GM21381 (cell line): ENCODE measurements at regions not wholly inside any gene's neighbourhood (a gene's known extent, or its start where the extent isn't known, plus 50 kb on each side); places are given as distances from the start of the nearest gene placed in this dataset.

Experiments
- ATAC-seq: cut with Tn5 transposase; IDR thresholded peaks from one replicate; pipeline ENCODE4 v1.9.1; 2021; ENCODE audit warnings: mild to moderate bottlenecking, moderate library complexity; ENCODE audit not compliant: unreplicated experiment

DNA sequence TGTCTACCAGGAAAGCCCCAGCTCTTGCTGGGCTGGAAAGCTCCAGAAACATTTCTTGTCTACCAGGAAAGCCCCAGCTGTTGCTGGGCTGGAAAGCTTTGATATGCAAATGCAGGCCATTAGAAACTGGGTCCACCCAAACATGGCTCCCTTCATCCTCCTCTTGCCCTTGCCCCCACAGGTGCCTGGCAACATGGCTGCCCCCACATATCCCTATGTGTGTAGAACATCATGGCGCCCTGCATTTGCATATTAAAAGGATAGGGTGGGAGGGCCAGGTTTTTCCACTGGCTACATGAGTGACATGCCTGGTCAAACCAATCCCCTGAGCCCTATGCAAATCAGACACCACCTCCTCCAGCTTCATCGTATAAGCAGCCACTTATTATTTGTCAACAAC is 455.4 kb upstream of the ARGLU1 start:
- ATAC-seq: no peak

DNA sequence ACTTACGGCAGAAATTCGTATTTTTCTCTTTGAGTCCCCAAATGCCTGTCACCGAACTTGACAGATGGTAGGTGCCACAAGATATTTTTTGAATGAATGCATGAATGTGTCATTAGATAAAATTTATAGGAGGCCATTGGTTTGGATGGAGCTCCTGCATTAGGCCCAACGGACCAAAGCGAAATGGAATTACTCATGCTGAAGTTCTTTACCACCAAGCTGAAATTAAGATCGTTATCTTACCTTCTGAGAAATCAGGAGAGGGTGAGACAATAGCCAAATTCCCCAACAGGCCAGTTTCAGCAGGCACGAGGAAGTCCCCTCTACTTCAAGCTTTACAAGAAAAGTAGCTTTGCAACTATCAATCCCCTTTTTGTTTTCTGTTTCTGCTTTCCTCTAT is 452.5 kb upstream of the ARGLU1 start:
- no peak for ATAC-seq

DNA sequence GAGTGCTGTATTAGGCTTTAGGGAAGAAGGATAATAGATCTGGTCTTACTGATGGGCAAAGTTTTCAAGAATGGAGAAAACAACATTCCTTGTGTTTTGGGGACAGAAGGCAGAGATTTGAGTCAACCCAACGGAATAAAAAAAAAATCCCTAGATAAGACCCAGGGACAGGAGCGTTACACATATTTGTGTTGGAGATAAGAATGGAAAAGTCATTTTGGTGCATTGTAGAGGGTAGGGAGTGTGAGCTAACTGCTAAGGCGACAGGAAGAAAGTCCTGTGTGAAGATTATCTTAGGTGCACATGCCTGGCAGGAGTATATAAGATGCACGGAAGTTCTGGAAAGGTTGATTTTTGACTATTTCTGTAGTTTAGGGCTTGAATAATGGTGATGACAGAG is 450.3 kb upstream of the ARGLU1 start:
- no peak for ATAC-seq

DNA sequence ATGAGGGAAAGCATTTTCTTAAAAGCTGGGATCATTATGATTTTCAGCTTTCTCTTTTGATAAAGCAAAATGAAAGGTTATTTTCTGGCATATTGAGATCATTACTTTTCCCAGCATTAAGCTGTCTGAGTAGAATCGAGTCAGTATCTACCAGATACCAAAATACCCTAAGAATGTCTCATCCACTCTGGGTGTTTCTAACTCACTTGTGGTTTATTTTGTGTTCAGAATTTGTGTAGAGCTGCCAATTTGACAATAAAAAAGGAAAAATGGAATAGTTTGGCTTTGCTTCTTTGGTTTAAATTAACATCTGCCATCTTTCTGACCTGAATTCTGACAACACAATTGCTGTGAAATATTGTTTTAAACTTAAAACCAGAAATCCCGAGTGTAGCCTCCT is 438.7 kb upstream of the ARGLU1 start:
- no peak for ATAC-seq

DNA sequence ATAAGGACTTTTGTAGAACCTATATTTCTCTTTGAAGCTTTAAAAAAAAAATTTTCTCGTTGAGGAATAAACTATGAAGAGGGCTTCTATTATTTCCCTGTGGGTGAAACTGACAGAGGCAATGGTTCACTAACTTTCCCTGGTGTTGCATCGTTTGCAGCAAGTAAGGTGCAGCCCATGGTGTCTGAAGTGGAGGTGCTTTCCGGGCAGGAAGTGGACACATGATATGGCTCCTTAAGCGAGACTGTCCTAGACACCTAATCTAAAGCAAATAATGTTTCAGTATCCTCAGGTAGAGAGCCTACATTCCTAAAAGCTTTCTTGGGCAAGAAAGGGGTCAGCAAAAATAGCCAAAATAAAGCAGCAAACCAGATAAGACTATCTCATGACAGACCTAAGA is 437.6 kb upstream of the ARGLU1 start:
- no peak for ATAC-seq

DNA sequence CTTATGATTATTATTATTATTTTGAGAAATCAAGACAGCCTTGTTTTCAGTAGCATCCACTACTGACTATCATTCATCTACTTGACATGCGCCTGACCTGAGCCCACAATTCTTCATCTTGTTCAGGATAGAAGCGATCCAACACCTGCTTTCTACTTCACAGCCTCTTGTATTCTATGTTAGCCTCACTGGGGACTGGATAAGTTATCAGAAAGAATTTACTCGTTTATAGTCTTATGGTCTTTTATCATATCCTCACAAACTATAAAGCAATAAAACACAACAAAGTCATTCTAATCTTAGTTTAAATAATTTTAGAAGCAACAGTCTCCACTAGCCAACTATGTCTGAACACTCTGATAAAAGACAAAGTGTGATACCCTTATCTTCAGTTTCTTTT is 436.0 kb upstream of the ARGLU1 start:
- no peak for ATAC-seq

DNA sequence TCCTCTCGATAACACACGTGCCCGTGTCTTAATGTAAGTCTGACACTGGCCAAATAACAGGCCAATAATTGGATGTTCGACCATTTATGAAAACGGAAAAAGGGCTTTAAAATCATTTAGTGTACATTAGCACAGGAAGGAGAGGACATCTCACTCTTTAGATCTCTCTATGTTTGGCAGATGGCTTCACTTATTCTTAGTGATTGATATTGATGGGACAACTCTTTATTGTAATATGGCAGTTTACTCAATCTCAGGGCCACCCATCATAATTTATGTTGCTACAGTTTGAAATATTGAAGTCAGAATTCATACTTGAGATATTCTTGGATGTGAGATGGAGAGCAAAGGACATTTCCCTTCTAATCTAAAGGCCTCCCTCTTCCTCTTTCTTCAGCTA is 430.7 kb upstream of the ARGLU1 start:
- no peak for ATAC-seq

DNA sequence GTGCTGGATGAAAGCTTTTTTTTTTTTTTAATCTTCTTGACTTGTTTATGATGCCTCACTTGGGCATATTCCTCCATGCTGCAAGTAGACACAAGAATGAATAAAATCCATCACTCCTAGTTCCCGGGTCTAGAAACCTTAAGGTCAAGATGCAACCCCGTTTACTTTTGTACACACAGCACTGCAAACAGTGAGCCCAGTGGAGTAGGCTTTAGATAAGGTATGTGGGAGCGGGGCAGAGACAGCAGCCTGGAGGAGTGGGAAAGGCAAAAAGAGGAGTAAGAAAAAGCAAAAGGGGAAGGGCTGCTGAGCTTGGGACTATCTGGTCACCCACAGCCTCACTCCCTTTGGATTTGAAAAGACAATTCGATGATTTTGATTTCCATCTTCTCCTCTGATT is 429.8 kb upstream of the ARGLU1 start:
- no peak for ATAC-seq

DNA sequence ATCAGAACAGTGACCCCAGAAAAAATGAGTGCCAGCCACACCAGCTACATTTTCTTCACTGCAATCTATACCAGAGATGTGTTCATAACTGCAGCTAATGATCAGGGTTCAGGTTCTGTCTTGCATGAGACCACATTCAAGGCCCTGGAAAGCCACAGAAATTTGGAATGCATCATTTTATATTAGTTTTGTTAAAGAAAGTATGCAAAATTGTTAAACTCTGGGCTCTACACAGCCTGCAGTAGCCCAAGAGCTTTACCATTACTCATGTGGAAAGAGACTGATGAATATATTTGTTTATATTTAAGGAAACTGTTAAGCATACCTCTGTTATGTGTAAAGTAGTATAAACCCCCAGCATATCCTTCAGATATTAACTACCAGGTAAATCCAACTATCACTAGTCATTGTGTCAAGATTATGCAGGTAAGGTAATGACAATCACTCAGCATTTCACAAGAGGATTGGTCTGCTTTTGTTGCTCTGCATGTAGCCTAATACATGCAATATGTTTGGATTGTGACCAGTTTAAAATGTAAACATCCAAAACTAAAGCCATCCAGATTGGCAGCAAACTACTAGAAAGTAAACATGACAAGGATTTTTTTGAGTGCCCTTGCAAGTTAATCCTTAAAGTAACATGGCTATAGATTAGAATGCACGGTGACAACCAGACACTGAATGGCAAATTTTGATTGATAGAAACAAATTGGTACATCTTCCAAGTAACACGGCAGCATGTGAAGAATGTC is 429.1 kb upstream of the ARGLU1 start:
- no peak for ATAC-seq

DNA sequence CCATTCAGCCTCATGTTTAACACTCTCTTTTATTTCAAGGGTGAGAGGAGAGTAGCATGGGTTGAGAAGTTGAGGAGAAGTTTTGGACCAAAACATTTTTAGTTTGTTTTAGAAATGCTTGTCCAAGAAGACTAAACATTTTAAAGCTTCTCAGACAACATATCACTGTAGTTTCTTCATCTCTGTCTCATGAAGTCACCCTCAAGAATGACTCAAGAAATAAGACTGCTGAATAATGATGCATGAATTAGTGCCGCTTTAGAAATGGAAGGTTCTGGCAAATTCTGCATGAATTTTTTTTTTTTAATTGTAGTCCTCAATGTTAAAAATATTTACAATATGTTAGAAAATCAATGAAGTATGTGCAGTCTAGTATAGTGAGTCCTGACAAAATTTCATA is 422.7 kb upstream of the ARGLU1 start:
- no peak for ATAC-seq

DNA sequence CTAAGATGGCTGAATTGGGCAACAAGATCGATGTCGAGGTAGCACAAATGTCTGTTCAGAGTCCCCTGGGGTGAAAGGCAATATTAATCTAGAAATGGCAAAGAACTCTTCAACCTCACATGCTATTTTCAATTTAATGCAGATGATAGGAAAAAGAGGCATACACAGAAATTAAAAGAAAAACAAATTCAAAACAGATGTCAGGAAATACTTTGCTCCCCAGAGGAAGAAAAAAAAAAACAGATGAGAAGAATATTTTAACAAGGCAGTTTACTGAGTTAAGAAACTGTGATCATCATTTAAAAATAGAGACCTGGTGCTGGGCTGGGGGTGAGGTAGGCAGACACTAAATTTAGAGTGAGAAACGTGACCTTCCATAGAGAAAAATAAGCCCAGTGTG is 421.9 kb upstream of the ARGLU1 start:
- no peak for ATAC-seq

DNA sequence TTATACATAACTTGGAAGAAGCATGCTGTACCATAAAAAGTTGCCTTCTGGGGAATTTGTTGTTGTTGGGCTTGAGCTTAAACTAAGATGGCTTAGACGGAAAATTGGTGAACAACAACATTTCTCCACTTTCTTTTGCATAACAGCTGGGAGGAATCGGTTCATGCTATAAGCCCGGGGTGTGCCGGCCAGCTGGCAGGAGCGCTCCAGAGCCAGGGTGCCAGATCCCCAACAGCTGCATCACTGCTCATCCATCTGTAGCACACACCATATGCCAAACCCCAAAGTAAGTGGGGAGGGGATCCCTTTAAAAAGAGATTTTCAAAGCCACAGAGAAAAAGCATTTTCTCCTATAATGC is 419.5 kb upstream of the ARGLU1 start:
- ATAC-seq: no peak

DNA sequence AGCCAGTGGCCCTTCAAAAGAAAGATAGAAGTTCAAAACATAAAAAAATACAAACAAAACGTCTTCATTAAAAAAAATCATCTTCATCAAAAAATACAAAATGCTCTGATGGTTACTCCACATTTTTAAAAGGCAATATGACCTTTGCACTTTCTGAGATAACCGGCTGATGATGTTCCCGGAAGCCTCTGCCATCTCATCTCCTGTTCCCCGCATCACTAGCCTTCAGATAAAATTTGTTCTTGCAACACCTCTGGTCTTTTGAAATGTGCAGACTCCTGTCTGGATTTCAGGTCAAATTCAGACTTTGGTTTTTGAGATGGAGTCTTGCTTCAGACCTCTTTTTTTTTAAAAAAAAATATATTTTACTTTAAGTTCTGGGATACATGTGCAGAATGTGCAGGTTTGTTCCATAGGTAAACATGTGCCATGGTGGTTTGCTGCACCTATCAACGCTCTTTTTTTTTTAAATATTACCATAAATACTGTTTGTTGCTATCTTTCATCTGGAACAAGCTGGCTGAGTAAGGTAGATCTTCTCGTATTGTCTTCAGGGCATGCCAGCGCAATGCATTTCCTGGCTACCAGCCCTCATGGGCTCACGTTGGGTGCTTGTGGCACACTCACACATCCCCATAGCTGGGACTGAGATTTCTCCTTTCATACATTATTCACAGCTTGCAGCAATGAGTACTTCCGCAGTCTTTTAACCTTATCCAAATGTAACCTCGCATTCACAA is 418.9 kb upstream of the ARGLU1 start:
- ATAC-seq: no peak

DNA sequence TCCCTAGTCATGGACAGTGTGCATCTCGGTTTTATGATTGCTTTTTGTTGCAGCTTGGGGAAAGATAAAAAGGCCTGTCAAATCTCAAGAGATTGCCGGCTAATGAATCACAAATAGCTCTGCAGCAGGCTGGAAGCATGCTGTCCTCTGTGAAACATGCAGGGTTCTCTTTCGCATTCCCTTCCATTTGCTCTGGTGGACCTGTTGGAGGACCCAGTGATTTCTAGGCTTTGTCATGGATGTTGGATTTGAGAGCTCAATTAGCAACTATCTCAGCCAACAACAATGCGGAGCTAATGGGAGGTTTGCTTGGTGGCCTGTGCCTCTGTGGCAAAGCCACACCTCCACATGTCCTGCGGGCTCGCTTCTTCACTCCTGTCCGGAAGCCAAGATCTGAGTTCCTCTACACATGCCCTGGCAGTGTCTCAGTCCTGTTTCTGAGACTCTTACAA is 418.1 kb upstream of the ARGLU1 start:
- ATAC-seq: no peak

DNA sequence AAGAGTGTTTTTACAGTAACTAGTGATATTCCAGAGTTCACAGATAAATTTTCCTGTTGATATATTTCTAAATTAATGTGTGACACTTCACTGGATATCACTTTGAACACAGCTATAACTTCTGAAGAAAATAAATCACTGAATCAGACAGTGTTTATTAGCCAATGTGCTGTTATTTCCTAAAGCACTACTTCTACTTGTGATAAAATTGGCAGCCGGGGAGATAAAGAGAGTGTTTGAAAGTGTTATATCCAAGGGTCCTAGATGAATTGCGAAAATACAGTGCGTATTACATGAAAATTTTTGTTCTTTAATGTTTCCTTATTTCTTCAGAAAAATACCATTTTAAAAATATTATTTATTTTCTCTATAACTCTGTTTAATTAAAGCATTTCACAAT is 417.5 kb upstream of the ARGLU1 start:
- no peak for ATAC-seq

DNA sequence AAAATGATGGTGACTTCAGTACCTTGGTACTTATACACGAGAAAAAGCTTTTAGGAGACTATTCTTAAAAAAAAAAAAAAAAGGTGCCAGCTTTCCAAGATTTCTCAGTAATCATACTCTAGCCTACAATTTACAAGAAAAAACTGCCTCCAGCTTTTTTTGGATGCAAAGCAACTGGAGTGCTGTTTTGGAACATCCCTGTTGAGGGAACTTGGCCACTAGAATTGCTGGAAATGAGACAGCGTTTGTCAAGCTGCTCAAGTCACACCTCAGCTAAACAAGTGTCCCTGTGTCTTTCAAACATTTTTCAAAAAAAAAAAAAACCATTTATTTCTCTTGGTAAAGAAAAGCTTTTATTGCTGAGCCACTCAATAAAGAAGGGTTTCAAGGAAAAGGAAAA is 413.1 kb upstream of the ARGLU1 start:
- ATAC-seq: no peak

DNA sequence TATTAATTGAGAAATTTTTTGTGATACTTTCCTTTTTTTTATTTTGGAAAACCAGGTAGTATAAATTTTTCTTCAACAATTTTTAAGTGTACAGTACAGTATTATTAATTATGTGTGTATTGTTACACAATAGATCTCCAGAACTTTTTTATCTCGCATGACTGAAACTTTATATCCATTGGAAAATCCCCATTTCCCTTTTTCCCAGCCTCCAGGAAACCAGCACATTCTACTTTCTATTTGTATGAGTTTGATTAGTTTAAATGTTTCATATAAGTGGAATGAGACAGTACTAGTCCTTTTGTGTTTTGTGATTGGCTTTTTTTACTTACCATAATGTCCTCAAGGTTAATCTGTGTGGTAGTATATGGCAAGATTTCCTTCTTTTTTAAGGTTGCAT is 399.5 kb upstream of the ARGLU1 start:
- no peak for ATAC-seq

DNA sequence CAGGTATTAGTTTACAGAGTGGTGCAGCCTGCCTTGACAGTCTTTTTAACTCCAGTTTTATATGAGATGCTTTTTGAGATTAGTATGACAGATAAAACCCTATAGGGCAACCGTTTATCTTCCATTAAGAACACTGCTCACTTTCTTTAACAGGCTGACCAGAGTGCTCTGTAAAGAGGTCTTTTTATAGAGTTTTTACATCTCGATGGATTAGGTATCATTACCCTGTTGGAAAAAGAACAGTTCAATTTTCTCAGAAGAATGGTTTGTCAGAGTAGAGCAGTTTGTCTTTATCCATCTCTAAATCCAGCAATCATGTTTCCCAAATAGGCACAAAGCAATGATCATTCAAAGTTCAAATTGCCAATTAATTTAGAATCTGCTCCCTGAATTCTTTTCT is 395.2 kb upstream of the ARGLU1 start:
- ATAC-seq: no peak

DNA sequence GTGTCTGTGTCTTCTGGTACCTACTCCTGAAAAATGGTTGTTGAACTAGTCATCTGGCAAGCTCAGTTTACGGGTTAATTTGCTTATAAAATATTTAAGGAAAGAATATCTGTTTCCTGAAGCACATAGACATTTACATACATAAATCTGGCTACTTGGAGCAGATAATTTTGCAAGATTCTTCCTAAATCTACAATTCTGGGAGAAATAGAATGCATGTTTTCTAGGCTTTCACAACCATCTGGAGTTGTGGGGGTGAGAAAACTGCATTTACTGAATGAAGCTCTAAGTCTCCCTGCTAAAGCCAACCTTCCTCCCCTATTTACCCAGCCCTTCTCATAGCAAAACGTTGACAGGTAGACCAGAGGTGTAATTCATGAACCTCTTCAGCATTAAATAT is 393.7 kb upstream of the ARGLU1 start:
- ATAC-seq: no peak

DNA sequence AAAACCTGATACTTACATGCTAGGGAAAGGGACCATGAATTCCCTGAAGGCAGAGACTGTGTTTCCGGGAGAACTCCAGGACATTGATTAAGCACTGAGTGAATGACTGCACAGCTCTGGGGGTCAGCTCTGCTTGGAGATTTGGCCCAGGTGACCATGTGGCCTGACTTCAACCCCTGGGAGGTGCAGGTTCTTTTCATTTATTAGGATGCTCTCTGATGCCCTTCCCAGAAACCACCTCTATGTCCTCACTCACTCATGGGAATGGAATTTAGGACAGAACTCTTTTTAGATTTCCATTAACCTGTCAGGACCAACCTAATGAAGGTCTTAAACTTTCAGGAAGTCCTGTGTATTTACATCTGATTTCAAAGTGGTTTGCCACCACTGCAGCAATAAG is 393.3 kb upstream of the ARGLU1 start:
- no peak for ATAC-seq

DNA sequence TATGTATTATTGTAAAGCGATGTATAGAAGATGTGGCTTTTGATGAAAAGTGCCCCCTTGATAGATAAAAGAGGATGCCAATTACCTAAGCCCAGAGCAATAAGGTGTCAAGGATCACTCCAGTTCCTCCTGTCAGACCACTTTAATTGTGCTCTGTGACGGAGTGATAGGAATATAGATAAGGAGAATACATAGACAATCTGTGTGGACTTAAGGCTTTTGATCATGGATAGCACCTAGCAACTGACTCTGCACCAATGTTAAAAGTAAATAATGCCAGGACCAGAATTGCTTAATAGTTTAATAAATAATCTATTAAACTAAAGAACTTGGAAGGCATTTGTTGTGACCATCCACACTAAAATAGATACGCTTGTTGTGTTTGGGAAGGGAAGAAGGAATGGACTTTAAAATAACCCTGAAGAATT is 390.7 kb upstream of the ARGLU1 start:
- no peak for ATAC-seq

DNA sequence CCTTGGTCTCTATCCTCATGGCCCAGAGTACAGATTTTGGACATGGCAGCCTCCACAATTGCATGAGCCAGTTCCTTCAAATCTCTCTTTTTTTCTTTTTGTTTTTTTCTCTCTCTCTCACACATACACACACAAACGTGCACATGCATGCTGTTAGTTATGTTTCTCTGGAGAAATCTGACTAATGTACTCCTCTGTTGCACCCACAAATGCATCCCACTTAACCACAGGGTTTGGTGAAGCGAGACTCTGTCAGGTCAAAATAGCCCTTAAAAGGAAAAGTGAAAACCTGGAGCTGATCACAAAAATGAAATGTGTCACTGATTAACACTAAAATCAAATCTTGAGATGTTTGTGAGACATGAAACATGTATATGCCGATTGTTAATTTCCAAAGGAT is 374.6 kb upstream of the ARGLU1 start:
- ATAC-seq: no peak

DNA sequence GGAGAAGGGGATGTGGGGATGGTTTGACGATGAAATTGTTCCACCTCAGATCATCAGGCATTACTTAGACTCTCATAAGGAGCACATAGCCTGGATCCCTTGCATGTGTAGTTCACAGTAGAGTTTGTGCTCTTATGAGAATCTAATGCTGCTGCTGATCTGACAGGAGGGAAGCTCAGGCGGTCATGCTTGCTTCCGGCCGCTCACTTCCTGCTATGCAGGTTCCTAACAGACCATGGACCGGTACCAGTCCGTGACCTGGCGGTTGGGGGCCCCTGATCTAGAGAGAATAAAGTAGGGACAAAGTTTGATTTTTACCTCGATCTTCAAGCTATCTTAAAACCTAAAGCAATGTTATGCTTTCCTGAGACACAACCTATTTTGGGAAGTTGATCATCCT is 373.8 kb upstream of the ARGLU1 start:
- no peak for ATAC-seq
